KMS-11 (cell line): ENCODE measurements at regions not wholly inside any gene's neighbourhood (a gene's known extent, or its start where the extent isn't known, plus 50 kb on each side); places are given as distances from the start of the nearest gene placed in this dataset.

ENCODE experiments used
- H2AFZ ChIP-seq: fragments of 200-600 bp; sonication (generic); 2 replicates; pipeline ENCODE4 v1.6.1; 2016; ENCODE audit warnings: antibody characterized with exemption, mixed run types, low read depth
- H3K27ac ChIP-seq: fragments of 200-600 bp; sonication (generic); 2 replicates; pipeline ENCODE4 v1.6.1; 2016; ENCODE audit warnings: mild to moderate bottlenecking, mixed run types
- H3K27me3 ChIP-seq: fragments of 200-600 bp; sonication (generic); 2 replicates; pipeline ENCODE4 v1.6.1; 2017; ENCODE audit warnings: mild to moderate bottlenecking, low read depth, mixed run types, moderate library complexity; ENCODE audit not compliant: insufficient read depth
- H3K36me3 ChIP-seq: fragments of 200-600 bp; sonication (generic); 2 replicates; pipeline ENCODE4 v1.6.1; 2017; ENCODE audit warnings: mild to moderate bottlenecking, mixed run types; ENCODE audit not compliant: insufficient read depth
- H3K4me1 ChIP-seq: fragments of 200-600 bp; sonication (generic); 2 replicates; pipeline ENCODE4 v1.6.1; 2016; ENCODE audit warnings: mild to moderate bottlenecking, low read depth, mixed run types; ENCODE audit not compliant: poor library complexity, severe bottlenecking
- H3K4me2 ChIP-seq: fragments of 200-600 bp; sonication (generic); 2 replicates; pipeline ENCODE4 v1.7.0; 2016; ENCODE audit warnings: mild to moderate bottlenecking, mixed run types
- H3K4me3 ChIP-seq: fragments of 200-600 bp; sonication (generic); IDR thresholded peaks from 2 replicates; pipeline ENCODE4 v1.6.1; 2017; ENCODE audit warnings: low read depth, low read length, mixed read lengths; ENCODE audit not compliant: insufficient read depth
- H3K79me2 ChIP-seq: fragments of 200-600 bp; sonication (generic); 2 replicates; pipeline ENCODE4 v1.6.1; 2016; ENCODE audit warnings: low read depth, mixed run types; ENCODE audit not compliant: insufficient read depth
- H3K9ac ChIP-seq: fragments of 200-600 bp; sonication (generic); 2 replicates; pipeline ENCODE4 v1.6.1; 2016; ENCODE audit warnings: mild to moderate bottlenecking, mixed run types
- H4K20me1 ChIP-seq: fragments of 200-600 bp; sonication (generic); 2 replicates; pipeline ENCODE4 v1.6.1; 2016; ENCODE audit warnings: mild to moderate bottlenecking, mixed run types; ENCODE audit not compliant: insufficient read depth
- CTCF ChIP-seq: fragments of 200-600 bp; sonication (generic); conservative IDR thresholded peaks from 2 replicates; pipeline ENCODE4 v1.6.1; 2017; ENCODE audit warnings: low read depth, mild to moderate bottlenecking, antibody characterized with exemption, low read length, moderate library complexity, mixed read lengths

DNA sequence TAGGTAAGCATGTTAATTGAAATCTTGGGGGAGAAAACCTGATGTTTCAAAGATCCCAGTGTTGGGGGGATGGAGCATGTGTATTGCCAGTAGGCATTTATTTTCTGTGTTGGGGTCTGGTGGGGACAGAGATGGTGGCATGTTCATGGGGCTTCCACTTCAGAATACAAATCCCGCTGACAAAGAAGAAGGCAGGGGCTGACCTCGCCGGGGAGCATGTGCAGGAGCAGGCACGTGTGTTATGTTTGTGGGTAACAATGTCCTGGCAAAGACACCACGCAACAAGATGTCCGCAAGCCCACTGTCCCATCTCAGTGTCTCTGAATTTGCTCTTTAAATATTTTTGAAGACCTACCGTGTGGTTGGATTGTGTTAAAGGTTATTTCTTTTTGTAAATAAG, 164.5 kb downstream of the TEX29 start:
- Histone ChIP-seq H3K9ac (no peak overlapping the region), H3K27me3 (no peaks in the 10 kb centered on the region), H3K27ac (no peak overlapping the region), H4K20me1 (no peaks in the 10 kb centered on the region), H2AFZ (no peak overlapping the region), H3K4me1 (no peaks in the 10 kb centered on the region), H3K79me2 (no peaks in the 10 kb centered on the region), H3K4me3 (no peak overlapping the region), H3K36me3 (no peaks in the 10 kb centered on the region), H3K4me2 (no peak overlapping the region)
- no peak for TF ChIP-seq CTCF

DNA sequence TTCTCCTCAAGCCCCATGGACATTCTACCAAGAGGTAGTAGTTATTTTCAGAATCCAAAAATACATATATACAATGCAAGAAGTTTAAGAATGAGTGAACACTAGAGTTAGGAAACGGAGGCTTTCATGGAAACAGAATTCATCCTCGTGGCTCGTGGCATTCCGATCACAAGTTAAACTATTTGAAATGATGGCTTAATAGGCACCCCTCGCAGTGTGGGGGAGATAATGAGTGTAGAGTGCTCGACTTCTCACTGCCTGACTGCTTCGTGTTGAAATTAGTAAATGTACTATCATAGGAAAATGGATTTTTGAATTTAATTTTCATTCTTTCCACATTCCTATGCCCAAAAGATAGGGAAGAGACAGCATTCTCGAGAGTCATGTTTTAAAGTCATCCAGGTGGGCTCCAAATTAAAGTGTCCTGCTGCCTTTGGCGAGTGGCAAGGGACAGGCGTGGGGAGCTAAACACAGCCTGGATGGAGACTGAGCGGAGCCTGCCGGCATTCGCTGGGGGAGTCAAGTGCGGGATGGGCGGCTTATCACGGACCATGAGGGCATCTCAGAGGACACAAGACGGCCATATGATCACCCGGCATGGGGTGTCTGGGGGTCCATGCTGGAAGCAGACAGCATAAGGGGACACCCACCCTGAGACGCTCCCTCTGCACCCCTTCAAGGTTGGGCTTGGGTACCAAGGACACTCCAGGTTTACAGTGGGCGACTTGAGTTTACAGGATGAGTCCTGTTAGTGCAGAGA, 165.2 kb downstream of the TEX29 start:
- no peaks in the 10 kb centered on the region for H3K4me1 ChIP-seq
- H3K79me2 ChIP-seq = no peaks in the 10 kb centered on the region
- H3K9ac ChIP-seq = no peak overlapping the region
- H3K36me3 ChIP-seq = no peaks in the 10 kb centered on the region
- H3K27me3 ChIP-seq = no peaks in the 10 kb centered on the region
- TF ChIP-seq CTCF = no peak
- no peak overlapping the region for H3K4me2 ChIP-seq
- H3K27ac ChIP-seq = no peak overlapping the region
- no peaks in the 10 kb centered on the region for H4K20me1 ChIP-seq
- no peak overlapping the region for H3K4me3 ChIP-seq
- no peak overlapping the region for H2AFZ ChIP-seq

GRCh38 chr13:111486331-111486730, 165.9 kb downstream of the TEX29 start:
- H4K20me1 ChIP-seq = no peaks in the 10 kb centered on the region
- no peaks in the 10 kb centered on the region for H3K4me1 ChIP-seq
- H2AFZ ChIP-seq = no peak overlapping the region
- H3K4me2 ChIP-seq = no peak overlapping the region
- no peaks in the 10 kb centered on the region for H3K27me3 ChIP-seq
- no peaks in the 10 kb centered on the region for H3K79me2 ChIP-seq
- no peak overlapping the region for H3K4me3 ChIP-seq
- H3K9ac ChIP-seq = no peak overlapping the region
- no peak for TF ChIP-seq CTCF
- no peak overlapping the region for H3K27ac ChIP-seq
- no peaks in the 10 kb centered on the region for H3K36me3 ChIP-seq

- TF ChIP-seq CTCF = no peak
- no peaks in the 10 kb centered on the region for H3K79me2 ChIP-seq
- no peak overlapping the region for H2AFZ ChIP-seq
- no peaks in the 10 kb centered on the region for H3K27me3 ChIP-seq
- H3K9ac ChIP-seq = no peak overlapping the region
- no peaks in the 10 kb centered on the region for H3K4me1 ChIP-seq
- H3K4me3 ChIP-seq = no peak overlapping the region
- H3K4me2 ChIP-seq = no peak overlapping the region
- no peak overlapping the region for H3K27ac ChIP-seq
- H3K36me3 ChIP-seq = no peaks in the 10 kb centered on the region
- H4K20me1 ChIP-seq = no peaks in the 10 kb centered on the region
Measured at GRCh38 chr13:111486801-111487200, 166.4 kb downstream of the TEX29 start.
